Gastrocnemius medialis (tissue), 4 donors: ENCODE measurements at regions not wholly inside any gene's neighbourhood (a gene's known extent, or its start where the extent isn't known, plus 50 kb on each side); places are given as distances from the start of the nearest gene placed in this dataset.

Source experiments
- ATAC-seq, 2 donors: fragments of 150-250 bp; one replicate each; pipeline ENCODE4 v1.9.1; 2016
- DNase-seq, 2 donors: peaks; one replicate each; pipeline ENCODE4 v3.0.0-alpha.2; 2019
- H3K27ac ChIP-seq, 4 donors: fragments of 200-600 bp; sonication (generic); 1 replicate in 1 of 4; 2 replicates in 3 of 4; pipeline ENCODE4 v1.5.1; 2016 to 2018; ENCODE audit warnings: mild to moderate bottlenecking in 2 of 4, moderate library complexity in 1 of 4
- H3K27me3 ChIP-seq, 3 donors: fragments of 200-600 bp; sonication (generic) in 2 of 3; 1 replicate in 1 of 3; 2 replicates in 2 of 3; pipeline versions ENCODE4 v1.5.1 to v1.6.0; 2016 to 2019; ENCODE audit warnings: mild to moderate bottlenecking in 1 of 3, moderate library complexity in 1 of 3
- H3K36me3 ChIP-seq, 2 donors: fragments of 200-600 bp; sonication (generic) in 1 of 2; one replicate each; pipeline ENCODE4 v1.5.1; 2017 to 2018
- H3K4me1 ChIP-seq, 2 donors: fragments of 200-600 bp; sonication (generic) in 1 of 2; one replicate each; pipeline ENCODE4 v1.5.1; 2016 to 2017; ENCODE audit warnings: mild to moderate bottlenecking in 2 of 2
- H3K4me3 ChIP-seq, 4 donors: fragments of 200-600 bp; sonication (generic) in 3 of 4; 1 replicate in 1 of 4; 2 replicates in 3 of 4; pipeline ENCODE4 v1.5.1; 2016 to 2019; ENCODE audit warnings: mild to moderate bottlenecking in 2 of 4
- H3K9me3 ChIP-seq, 3 donors: fragments of 200-600 bp; sonication (generic) in 2 of 3; 1 replicate in 1 of 3; 2 replicates in 2 of 3; pipeline ENCODE4 v1.5.1; 2016 to 2019
- CTCF ChIP-seq, 5 experiments: fragments of 450-650 bp in 3 of 5; fragments of 200-600 bp in 2 of 5; sonication (generic) in 2 of 5; IDR thresholded peaks in 4 of 5; conservative IDR thresholded peaks in 1 of 5; 1 replicate in 4 of 5; 2 replicates in 1 of 5; pipeline ENCODE4 v1.5.1; 2016 to 2019; ENCODE audit warnings: antibody characterized with exemption in 5 of 5, mild to moderate bottlenecking in 3 of 5, moderate library complexity in 3 of 5
- POLR2A ChIP-seq, 2 donors: fragments of 450-650 bp; IDR thresholded peaks; one replicate each; pipeline ENCODE4 v1.6.1; 2017; ENCODE audit warnings: antibody characterized with exemption in 2 of 2, mild to moderate bottlenecking in 2 of 2, moderate library complexity in 2 of 2
- in situ Hi-C, 4 donors: fragments of 200-750 bp; cut with MboI; loops; one replicate each; pipeline versions ENCODE4 v1.15.0 to v1.8.0; 2017; ENCODE audit warnings: low sequenced_read_pairs in 4 of 4
- intact Hi-C: fragments of 100-400 bp; cut with DNase I; formaldehyde crosslinking; loops from one replicate; pipeline ENCODE4 v1.15.1; 2023; ENCODE audit warnings: low total_unique reads

- in situ Hi-C loops (no loop called here), intact Hi-C loops (no loop called here)
- Histone ChIP-seq H3K4me1 (no peaks in the 10 kb centered on the region), H3K9me3 (no peaks in the 10 kb centered on the region), H3K27me3 (no peaks in the 10 kb centered on the region), H3K36me3 (no peaks in the 10 kb centered on the region), H3K4me3 (no peak overlapping the region), H3K27ac (no peak overlapping the region)
- DNase-seq: no peak
- no peak for ATAC-seq
- TF ChIP-seq POLR2A (IDR thresholded peaks at IDR 0.05): no peak
- no peak for TF ChIP-seq CTCF (IDR thresholded peaks at IDR 0.05 in 4 of 5, conservative IDR thresholded peaks at IDR 0.05 in 1 of 5)
Measured at GRCh38 chr4:124862261-124862660, 149.7 kb upstream of the ANKRD50 start.

- in situ Hi-C loops: no loop called here
- TF ChIP-seq CTCF (IDR thresholded peaks at IDR 0.05 in 4 of 5, conservative IDR thresholded peaks at IDR 0.05 in 1 of 5): no peak
- no peak for TF ChIP-seq POLR2A (IDR thresholded peaks at IDR 0.05)
- Histone ChIP-seq H3K4me3 (no peak overlapping the region), H3K36me3 (no peaks in the 10 kb centered on the region), H3K27ac (no peak overlapping the region), H3K4me1 (no peaks in the 10 kb centered on the region), H3K9me3 (no peaks in the 10 kb centered on the region), H3K27me3 (no peaks in the 10 kb centered on the region)
- ATAC-seq (no peak), DNase-seq (no peak)
- intact Hi-C loops: no loop called here
Measured at GRCh38 chr4:124861761-124862160, 149.2 kb upstream of the ANKRD50 start.

GRCh38 chr4:124854968-124855367, 142.4 kb upstream of the ANKRD50 start:
- H3K36me3 ChIP-seq: no peaks in the 10 kb centered on the region
- no peak overlapping the region for H3K4me3 ChIP-seq
- H3K9me3 ChIP-seq: no peaks in the 10 kb centered on the region
- intact Hi-C loops: no loop called here
- in situ Hi-C loops: no loop called here
- no peaks in the 10 kb centered on the region for H3K4me1 ChIP-seq
- no peaks in the 10 kb centered on the region for H3K27me3 ChIP-seq
- DNase-seq (no peak), ATAC-seq (no peak)
- TF ChIP-seq CTCF (IDR thresholded peaks at IDR 0.05 in 4 of 5, conservative IDR thresholded peaks at IDR 0.05 in 1 of 5) (no peak), POLR2A (IDR thresholded peaks at IDR 0.05) (no peak)
- H3K27ac ChIP-seq: no peak overlapping the region

GRCh38 chr4:124851741-124852140, 139.2 kb upstream of the ANKRD50 start:
- in situ Hi-C loops (no loop called here), intact Hi-C loops (no loop called here)
- H3K27me3 ChIP-seq: no peaks in the 10 kb centered on the region

More at GRCh38 chr4:124851741-124852140, 139.2 kb upstream of the ANKRD50 start:
- no peaks in the 10 kb centered on the region for H3K9me3 ChIP-seq
- TF ChIP-seq CTCF (IDR thresholded peaks at IDR 0.05 in 4 of 5, conservative IDR thresholded peaks at IDR 0.05 in 1 of 5): no peak
- no peaks in the 10 kb centered on the region for H3K36me3 ChIP-seq
- no peak for ATAC-seq
- no peaks in the 10 kb centered on the region for H3K4me1 ChIP-seq
- H3K27ac ChIP-seq: no peak overlapping the region
- DNase-seq: no peak
- H3K4me3 ChIP-seq: no peak overlapping the region
